HG03520 (cell line): ENCODE measurements at regions not wholly inside any gene's neighbourhood (a gene's known extent, or its start where the extent isn't known, plus 50 kb on each side); places are given as distances from the start of the nearest gene placed in this dataset.
"Not testable (repeated sequence)": the region's sequence is repeated elsewhere in the genome, so short reads cannot be mapped to it uniquely, and the experiment has no call there.

Source experiments
- ATAC-seq: cut with Tn5 transposase; IDR thresholded peaks from one replicate; pipeline ENCODE4 v1.9.1; 2021; ENCODE audit warnings: mild to moderate bottlenecking, moderate library complexity; ENCODE audit not compliant: unreplicated experiment

DNA sequence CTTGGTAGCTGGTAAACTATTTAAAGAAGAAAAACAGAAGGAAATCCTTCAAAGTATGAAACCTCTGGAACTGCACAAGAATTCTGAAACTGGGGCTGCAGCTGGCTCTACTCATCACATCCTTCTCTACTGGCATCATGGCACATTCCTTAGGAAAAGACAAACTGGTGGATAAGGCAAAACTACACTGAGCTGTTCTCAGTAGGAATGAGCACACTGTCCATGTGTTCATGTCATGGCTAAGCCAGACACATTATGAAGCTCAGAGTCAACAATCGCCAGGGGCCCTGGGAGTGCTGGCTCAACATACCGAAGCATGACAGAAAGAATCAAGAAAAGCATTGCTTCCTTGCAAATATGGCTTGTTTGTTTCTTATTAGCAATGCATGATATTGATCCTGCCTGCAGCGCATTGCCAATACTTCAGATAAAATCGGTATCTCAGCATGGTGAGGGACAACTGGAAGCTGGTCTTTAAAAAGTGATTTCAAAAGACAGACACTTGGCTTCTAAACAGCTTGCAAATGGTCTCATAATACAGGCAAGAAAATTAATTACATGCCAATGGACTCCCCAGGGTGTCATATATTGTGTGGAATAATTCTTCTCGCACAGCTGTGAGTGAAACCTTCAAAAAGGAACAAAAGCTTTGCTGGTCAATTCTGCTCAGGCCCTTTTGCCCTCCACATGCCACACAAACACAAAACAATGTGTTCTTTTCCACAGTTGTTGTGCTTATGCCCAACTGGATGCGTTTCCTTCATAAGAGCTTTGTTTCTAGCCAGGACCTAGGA is 300.2 kb upstream of the VCX start:
- no peak for ATAC-seq

DNA sequence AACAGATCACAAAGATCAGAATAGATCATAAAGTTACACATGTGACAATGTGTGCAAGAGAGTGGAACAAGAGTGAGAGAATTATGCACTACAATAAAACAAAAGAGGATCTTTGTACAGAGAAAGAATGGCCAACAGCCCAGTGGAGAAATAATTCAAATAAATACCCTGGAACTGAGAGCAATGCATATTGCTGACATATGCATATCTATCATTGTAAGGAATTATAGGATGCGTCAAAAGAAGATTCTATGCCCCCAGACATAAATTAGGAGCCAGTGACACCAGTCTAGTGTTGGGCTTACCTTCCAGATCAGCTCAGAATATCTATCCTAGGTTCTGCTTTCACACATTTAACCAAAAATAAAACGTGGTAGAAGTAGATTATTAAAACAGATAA is 320.1 kb upstream of the VCX start:
- no peak for ATAC-seq

DNA sequence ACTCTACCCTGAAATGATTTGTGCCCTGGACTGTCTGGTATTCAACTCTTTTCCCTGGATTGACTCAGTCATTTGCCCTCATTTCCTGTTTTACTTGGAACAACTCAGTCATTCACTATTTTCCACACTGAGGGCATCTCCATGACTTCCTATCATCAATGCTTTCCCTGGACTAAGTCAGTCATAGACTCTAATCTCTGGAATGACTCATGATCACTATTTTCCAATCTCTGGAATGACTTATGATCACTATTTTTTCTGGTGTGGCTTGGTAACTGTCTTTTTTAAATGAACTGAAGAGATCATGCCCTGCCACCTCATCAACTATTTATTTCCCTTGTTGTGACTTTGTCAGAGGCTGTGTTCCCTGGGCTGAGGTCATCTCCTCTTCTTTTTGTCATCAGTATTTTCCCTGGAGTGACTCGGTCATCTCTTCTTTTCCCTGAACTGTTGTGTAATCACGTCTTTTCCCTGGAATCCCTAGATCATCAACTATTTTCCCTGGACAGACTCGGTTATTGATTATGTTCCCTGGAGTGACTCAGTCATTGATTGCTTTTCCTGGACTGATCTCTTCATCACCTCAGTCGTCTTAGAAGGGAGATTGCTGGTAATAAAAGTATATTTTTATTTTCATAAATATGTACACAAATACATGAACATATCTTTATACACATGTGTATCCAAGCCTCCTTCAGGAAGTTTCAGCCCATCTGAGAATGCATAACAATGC is 327.1 kb upstream of the VCX start:
- ATAC-seq = no peak

DNA sequence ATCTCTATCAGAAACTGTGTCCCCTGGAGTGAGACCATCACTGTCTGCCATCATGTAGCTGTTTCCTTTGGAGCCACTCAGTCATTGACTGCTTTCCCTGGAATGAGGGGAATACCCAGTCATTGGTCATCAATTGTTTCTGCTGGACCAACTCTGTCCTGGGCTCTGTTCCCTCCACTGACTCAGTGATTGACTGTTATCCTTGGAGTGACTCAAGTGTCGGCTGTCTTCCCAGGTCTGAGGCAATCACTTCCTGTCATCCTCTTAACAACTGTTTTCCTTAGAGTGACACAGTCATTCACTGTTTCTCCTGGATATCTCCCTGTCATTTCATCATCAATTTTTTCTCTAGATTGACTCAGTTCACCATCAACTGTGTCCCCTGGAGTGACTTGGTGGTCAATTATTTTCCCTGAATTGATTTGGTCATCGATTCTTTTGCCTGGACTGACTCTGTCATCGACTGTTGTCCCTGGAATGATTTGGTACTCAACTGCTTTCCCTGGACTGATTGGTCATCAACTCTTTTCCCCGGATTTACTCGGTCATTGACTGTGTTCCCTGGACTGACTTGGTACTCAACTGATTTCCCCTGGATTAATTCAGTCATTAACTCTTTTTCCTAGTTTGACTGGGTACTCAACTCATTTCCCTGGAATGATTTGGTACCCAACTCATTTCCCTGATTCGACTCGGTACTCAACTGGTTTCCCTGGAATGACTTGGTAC is 327.9 kb upstream of the VCX start:
- ATAC-seq = no peak

DNA sequence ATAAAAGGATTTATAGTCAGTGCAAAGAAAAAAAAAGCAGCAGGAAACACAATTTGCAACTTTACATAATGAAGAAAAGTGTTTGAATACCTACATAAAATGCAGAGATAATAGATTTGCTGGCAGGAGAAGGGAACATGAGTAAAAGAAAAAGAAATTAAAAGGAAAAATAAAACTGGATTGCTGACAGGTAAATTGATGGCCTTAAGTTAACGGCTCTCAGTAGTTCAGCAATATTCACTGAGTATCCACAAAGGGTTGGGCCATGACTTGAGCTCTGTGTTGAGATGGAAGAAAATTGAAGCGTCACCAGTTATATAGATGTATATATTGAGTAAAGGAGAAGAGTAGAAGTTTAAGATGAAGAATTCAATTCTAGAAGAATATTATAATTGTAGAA is 330.1 kb upstream of the VCX start:
- no peak for ATAC-seq

DNA sequence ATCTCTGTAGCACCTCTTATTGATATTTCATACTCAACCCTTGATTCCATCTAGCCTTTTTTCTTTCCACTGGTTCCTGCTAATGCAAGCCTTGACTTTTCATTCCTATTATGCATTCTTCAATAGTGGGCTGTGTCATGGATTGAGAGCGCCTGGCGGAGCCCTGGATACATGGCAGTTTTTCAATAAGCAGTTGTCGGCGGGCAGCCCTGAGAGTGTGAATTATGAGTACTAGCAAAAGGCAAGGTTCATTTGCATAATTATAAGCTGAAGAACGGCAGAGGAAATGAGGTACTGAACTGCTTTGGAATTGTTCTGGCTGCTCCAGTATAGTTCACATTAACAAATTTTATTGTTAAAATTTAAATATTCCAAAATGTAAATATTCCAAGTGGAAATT is 339.7 kb upstream of the VCX start:
- no peak for ATAC-seq

DNA sequence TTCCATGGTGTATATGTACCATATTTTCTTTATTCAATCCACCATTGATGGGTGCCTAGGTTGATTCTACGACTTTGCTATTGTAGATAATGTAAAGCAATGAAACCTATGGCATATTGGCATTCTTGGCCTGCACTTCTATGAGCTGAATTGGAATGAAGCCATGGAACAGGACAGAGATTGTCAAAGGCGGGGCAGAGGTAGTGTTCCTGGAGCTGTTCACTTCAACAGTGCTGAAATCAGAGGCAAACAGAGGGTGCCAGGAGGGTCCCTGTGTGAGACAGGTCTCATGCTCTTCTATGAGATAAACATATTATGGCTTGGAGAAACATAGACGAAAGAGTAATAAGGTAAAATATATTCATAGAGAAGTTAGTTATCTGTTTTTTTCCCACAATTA is 342.6 kb upstream of the VCX start:
- no peak for ATAC-seq

DNA sequence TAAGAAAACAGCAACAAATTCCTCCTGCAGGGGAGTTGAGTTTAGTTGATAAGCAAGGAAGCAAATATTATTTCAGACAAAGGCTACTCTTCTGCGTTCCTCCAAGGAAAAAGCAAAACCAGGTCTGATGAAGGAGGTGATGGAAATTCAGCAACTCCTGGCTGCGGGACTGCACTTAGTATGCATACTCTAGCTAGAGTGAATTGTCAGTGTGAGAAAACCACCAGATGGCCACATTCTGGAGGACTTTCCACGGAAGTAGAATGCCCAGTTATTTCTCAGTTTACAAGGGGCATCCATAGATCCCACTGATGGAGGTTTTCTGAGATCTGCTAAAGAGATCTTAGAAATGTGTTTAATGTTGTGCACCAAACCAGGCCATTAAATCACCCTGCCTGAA is 338.6 kb upstream of the PUDP start:
- no peak for ATAC-seq

DNA sequence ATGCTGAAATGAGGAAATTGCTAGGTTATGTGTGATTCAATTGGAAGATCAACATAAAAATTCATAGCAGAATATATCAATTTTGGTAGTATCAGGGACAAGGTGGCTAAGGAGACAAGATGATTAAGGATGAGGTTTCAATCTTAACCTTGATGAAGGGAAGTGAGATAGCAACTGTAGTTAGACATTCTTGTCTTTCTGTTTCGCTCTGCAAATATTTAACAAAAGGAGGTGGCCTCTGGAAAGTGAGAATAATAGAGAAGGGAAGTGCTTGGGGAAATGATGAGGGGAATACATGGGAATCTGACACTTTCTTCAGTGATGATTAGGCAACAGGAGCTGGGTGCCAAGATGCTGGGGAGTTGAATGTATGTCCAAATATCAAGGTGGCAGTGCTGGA is 337.1 kb upstream of the PUDP start:
- no peak for ATAC-seq

DNA sequence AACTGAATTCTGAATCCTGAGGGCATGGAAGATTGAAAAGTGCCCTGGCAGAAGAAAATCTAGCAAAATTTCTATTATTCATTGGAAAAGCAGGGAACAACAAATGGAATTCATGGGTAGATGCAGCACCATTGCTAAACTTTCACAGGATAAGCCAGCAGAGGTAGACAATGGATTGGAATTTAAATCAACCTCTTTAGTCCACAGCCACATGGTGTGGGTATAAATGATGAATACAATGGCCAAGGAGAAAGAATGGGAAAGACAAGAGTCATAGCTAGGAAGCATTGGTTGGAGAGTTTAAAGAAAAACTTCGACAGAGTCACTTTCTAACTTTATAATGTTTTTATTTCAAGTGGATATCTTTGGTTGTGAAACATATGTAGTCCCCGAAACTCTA is 332.8 kb upstream of the PUDP start:
- ATAC-seq = no peak

DNA sequence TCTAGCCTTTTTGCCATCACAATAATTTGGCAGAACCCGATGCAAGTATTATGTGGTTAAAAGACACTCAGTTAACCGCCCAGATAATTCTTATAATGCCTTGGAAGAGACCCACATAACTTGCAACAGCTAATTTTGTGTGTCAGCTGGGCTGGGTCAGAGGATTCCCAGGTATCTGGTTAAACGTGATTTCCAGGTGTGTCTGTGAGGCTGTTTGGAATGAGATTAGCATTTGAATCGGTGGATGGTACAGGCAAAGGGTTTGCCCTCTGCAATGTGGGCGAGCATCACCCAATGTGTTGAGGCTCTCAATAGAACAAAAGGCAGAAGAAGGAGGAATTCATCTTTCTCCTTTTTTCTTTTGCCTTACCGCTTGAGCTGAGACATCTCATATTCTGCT is 314.2 kb upstream of the PUDP start:
- ATAC-seq = no peak

DNA sequence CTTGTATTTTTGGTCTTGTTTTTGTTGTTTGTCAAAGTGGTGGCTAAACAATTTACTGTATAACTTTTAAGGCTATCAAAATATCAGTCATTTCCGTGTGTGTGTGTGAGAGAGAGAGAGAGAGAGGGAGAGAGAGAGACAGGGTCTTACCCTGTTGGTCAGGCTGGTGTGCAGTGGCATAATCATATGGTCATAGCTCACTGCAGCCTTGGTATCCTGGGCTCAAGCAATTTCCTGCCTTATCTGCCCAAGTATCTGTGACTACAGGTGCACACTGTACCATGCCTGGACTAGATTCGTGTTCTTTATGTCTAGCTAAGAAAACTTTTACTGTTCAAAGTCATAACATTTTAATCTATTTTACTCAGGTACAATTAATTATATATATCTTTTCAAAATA is 313.1 kb upstream of the PUDP start:
- ATAC-seq = not testable (repeated sequence)

DNA sequence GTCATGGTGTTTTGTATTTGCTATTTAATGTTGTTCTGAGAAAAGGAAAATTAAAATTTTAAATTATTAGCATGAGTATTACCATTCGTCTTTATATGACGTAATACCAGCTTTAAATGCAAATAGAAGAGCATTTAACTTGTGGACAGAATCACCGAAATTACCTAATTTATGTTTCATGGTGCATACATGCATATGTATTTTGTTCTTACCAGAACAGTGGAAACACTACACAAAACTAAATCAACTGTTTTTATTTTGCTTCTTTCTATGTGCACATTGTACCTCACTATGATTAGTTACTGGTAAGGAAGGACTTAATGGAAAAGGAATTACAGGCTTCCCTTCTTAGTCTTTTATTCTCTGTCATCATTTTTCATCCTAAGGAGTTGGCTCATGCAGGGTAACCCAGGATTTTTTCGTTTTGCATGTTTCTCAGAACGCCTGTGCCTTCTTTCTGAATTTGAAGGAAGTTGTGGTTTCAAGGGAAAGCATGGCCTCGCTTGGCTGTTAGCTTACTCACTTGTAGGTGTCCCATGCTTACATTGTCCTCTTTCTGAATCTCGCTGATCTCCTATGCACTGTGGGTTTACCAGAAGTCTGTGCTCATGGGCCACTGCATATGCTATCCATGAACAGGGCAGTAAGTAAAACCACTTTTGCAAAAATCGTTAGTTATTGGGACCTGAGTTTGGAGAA is 300.0 kb upstream of the PUDP start:
- no peak for ATAC-seq

DNA sequence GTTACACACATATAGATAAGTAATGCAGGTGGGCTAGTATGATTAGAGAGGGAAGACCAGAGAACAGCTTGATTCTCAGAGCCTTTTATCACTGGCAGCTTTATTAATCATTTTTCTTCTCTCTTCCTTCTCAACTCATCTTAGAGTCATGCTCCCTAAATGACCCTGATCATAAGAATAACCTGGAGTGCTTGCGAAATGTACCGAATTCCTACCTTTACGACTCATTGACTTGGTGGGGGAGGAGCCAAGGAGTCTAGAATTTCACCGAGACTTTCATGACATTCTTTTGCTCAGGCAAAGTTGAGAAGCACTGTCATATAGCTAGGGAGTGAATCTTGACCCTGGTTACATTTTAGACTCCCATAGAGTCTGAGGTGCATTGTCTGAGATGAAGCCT is 298.9 kb upstream of the PUDP start:
- ATAC-seq = no peak

DNA sequence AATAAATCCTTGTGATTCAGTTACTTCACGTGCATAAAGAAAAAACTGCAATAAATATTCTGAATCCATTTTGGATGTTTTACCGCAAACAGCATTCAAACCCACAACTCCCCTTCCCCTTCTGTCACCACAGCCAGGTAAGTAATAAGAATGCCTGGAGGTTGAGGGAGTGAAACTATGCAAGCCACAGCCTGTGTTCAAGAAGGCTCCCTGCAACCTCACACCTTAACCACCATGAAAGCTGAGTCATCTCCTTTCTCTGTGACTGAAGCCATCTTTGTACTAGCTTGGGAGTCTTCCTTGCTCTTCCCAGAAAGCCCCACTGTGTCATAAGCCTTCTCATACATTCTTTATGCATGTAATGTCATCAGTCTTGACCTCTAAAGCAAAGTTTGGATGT is 297.0 kb upstream of the PUDP start:
- peak; percentile 88 for ATAC-seq

DNA sequence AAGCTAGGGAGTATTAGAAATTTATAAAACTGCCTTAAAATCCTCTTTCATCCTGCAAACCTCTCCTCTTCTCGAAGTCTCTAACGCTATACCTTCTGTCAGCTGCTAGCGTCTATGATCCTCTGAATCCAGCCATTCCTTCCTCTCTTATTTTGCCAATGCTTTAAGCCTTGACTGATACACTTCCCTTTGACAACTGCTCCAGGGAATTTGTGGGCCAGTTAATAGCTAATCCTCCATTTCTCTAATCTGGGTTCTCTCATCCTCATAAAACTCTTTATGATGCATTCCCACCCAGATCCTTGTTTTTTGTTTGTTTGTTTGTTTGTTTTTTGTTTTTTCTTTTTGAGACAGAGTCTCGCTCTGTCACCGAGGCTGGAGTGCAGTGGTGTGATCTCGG is 293.6 kb upstream of the PUDP start:
- ATAC-seq = no peak

DNA sequence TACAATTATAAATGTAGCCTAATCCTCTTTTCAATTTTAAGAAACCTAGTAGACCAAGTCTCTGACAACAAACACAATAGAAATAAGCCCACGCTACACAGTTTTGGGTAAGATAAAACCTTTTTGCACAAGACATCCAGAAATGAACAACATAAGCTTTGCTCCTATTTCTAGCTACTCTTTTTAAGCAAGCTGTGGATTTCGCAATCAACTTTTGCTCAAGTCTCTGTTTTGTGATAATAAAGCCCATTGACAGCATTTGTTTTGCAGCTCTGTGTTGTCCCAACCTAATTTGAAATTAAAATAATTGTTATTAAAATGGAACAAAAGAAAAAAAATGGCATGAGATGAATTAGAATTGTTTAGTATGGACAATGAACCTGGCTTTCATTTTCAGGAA is 287.9 kb upstream of the PUDP start:
- ATAC-seq = no peak

DNA sequence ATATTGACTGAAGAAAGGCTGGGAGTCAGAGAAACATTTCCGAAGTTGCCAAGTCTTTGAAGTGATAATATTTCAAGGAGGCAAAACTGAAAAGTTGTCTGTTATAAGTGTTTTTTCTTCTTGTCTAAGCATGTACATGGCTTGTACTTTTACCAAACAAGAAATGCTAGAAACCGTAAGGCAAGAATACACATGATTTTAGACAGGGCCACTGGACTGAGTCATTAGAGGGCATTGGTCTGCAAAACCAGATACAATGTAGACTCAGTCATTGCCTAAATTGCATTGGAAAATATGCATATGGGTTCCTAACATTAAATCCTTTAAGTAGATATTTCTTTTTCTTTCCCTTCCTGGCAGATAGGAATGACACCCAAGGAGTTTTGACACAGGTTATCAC is 284.9 kb upstream of the PUDP start:
- no peak for ATAC-seq

DNA sequence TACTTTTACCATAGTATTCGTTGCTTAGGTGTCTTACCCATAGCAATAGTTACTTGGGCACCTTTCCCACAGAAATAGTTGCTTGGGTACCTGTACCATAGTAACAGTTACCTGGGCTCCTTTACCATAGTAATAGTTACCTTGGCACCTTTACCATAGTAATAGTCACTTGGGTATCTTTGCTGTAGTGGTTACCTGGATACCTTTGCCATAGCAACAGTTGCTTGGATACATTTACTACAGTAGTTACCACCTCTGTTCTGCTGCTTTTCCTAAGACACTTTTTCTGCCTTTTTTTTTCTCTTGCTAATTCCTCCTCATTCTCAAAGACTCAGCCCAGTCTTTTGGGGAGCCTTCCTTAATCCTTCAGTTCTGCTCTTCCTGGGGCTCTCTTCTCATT is 272.8 kb upstream of the PUDP start:
- ATAC-seq = no peak

DNA sequence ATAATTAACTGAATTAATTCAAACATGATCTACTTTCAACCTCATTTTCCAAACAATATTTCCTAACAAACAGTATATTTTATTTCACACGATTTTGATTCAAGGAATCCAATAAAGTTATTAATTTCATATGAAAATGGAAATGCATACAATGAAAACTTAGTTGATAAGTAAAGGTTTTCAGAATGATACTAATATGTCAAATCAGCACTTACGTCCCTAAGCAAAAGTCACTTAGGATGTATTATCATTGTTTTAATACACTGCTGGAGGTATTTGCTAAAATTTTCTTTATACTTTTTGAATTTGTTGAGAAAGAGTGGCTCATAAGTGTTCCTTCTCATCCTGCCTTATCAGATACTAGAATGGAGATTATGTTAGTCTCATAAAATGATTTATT is 266.8 kb upstream of the PUDP start:
- ATAC-seq = no peak

DNA sequence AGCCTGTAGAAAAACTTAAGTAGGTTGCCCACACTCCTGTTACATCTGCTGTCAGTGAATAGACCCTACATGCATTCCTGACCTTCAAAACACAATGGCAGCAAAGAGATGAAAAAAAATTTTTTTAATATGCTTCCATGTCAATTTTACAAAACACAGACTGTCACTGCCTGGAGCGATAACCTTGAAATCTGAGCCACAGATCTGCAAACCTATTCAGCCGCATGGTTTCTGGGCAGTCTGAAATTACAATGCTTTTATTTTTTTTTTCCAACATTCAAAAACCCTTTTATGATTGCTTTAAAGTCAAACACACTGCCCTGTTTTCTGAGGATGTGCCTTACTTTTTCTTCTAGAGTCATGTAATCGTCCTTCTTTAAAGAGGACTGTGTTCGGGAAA is 264.9 kb upstream of the PUDP start:
- ATAC-seq = no peak
